Esophagus muscularis mucosa (tissue), 3 donors: ENCODE measurements at regions not wholly inside any gene's neighbourhood (a gene's known extent, or its start where the extent isn't known, plus 50 kb on each side); places are given as distances from the start of the nearest gene placed in this dataset.

Experiments
- CTCF ChIP-seq, 3 experiments: fragments of 200-600 bp in 2 of 3; fragments of 450-650 bp in 1 of 3; sonication (generic) in 2 of 3; IDR thresholded peaks; one replicate each; pipeline ENCODE4 v1.5.1; 2017 to 2019; ENCODE audit warnings: antibody characterized with exemption in 3 of 3, mild to moderate bottlenecking in 2 of 3, moderate library complexity in 1 of 3
- POLR2A ChIP-seq: fragments of 450-650 bp; IDR thresholded peaks from one replicate; pipeline ENCODE4 v1.6.1; 2017; ENCODE audit warnings: antibody characterized with exemption, moderate library complexity, mild to moderate bottlenecking, low read depth
- POLR2AphosphoS5 ChIP-seq, 2 donors: sonication (generic); formaldehyde crosslinking; IDR thresholded peaks; one replicate each; pipeline ENCODE4 v1.6.1; 2017; ENCODE audit warnings: antibody characterized with exemption in 2 of 2

GRCh38 chrX:128457674-128458073, 405.5 kb upstream of the ACTRT1 start:
- TF ChIP-seq POLR2A (no peak), POLR2AphosphoS5 (IDR thresholded peaks at IDR 0.05) (no peak), CTCF (IDR thresholded peaks at IDR 0.05) (no peak)
